GM12878 (cell line): ENCODE measurements at regions not wholly inside any gene's neighbourhood (a gene's known extent, or its start where the extent isn't known, plus 50 kb on each side); places are given as distances from the start of the nearest gene placed in this dataset.

Experiments used
- ATAC-seq: fragments of 200-7000 bp; cut with Tn5 transposase; 3 replicates; pipeline ENCODE4 v1.9.1; 2020; ENCODE audit warnings: mild to moderate bottlenecking, moderate library complexity
- BruUV-seq: library from RNA; stranded (reverse); fragments of 400-500 nt; replicated peaks from 2 replicates; lab custom pipeline; 2021; lab: Mats Ljungman, UMichigan
- CTCF ChIA-PET: fragments of 300-600 bp; sonication (Branson Sonifier 250); formaldehyde crosslinking; extraction: SDS; loops from one replicate; lab custom pipeline; 2021; ENCODE audit warnings: inconsistent platforms; lab: Yijun Ruan, JAX
- POLR2A ChIA-PET: fragments of 350-600 bp; formaldehyde crosslinking; extraction: SDS; loops from one replicate; lab custom pipeline; 2021; ENCODE audit warnings: inconsistent platforms; lab: Charles Lee
- RAD21 ChIA-PET: fragments of 300-600 bp; sonication (Branson Sonifier 250); formaldehyde crosslinking; loops from one replicate; lab custom pipeline; 2023; ENCODE audit warnings: antibody characterized with exemption; ENCODE audit not compliant: unreplicated experiment; lab: Charles Lee
- SMC1A ChIA-PET: fragments of 300-600 bp; sonication (Branson Sonifier 250); formaldehyde crosslinking; loops from one replicate; lab custom pipeline; 2023; ENCODE audit not compliant: unreplicated experiment, uncharacterized antibody; lab: Charles Lee
- DNase-seq: peaks from one replicate; pipeline ENCODE4 v3.0.0-alpha.2; 2011; ENCODE audit warnings: low read depth, low spot score
- FAIRE-seq: peaks from 3 replicates; lab custom pipeline; 2011; peaks lifted over from hg19 to GRCh38; lab: Jason Lieb, UNC
- H2AFZ ChIP-seq: 2 replicates; pipeline ENCODE4 v1.6.0; 2011; ENCODE audit warnings: low read depth, low read length, control low read depth; ENCODE audit not compliant: control insufficient read depth
- H3K27ac ChIP-seq: 2 replicates; pipeline ENCODE4 v1.5.1; 2011; ENCODE audit warnings: control low read depth; ENCODE audit not compliant: control insufficient read depth, insufficient read depth
- H3K27me3 ChIP-seq, 2 experiments: replicated peaks in 1 of 2; 2 replicates each; pipeline versions ENCODE4 v1.6.0 to v1.6.1; 2011; ENCODE audit warnings: low read length in 1 of 2; ENCODE audit not compliant: control insufficient read depth in 2 of 2, insufficient read depth in 2 of 2
- H3K36me3 ChIP-seq, 2 experiments: 2 replicates each; pipeline ENCODE4 v1.5.1; 2011; ENCODE audit warnings: low read length in 1 of 2; ENCODE audit not compliant: control insufficient read depth in 2 of 2, insufficient read depth in 2 of 2
- H3K4me1 ChIP-seq: 2 replicates; pipeline ENCODE4 v1.6.1; 2011; ENCODE audit warnings: mild to moderate bottlenecking, low read length, moderate library complexity, mixed read lengths; ENCODE audit not compliant: control insufficient read depth, insufficient read depth
- H3K4me2 ChIP-seq: 2 replicates; pipeline ENCODE4 v1.6.0; 2011; ENCODE audit warnings: control low read depth; ENCODE audit not compliant: control insufficient read depth, insufficient read depth
- H3K4me3 ChIP-seq: fragments of 200-600 bp; sonication (generic); 2 replicates; pipeline ENCODE4 v1.5.1; 2016
- H3K79me2 ChIP-seq: 2 replicates; pipeline ENCODE4 v1.6.0; 2011; ENCODE audit warnings: low read length; ENCODE audit not compliant: control insufficient read depth, insufficient read depth
- H3K9ac ChIP-seq: 2 replicates; pipeline ENCODE4 v1.8.0; 2011; ENCODE audit warnings: low read length, control low read depth, mixed read lengths; ENCODE audit not compliant: control insufficient read depth, insufficient read depth
- H3K9me3 ChIP-seq: replicated peaks from 3 replicates; pipeline ENCODE4 v1.5.1; 2011; ENCODE audit warnings: mild to moderate bottlenecking, low read length; ENCODE audit not compliant: control insufficient read depth, insufficient read depth
- H4K20me1 ChIP-seq: 2 replicates; pipeline ENCODE4 v1.6.0; 2011; ENCODE audit not compliant: control insufficient read depth, insufficient read depth
- DPF2 ChIP-seq: fragments of 450-650 bp; IDR thresholded peaks from 2 replicates; pipeline ENCODE4 v1.6.1; 2017; ENCODE audit warnings: mild to moderate bottlenecking
- EED ChIP-seq: sonication (generic); IDR thresholded peaks from 2 replicates; pipeline ENCODE4 v1.6.1; 2016; ENCODE audit warnings: antibody characterized with exemption, low read depth
- ETV6 ChIP-seq, 2 experiments: fragments of 450-650 bp in 1 of 2; IDR thresholded peaks in 1 of 2; conservative IDR thresholded peaks in 1 of 2; 2 replicates each; pipeline ENCODE4 v1.6.1; 2014; ENCODE audit warnings: antibody characterized with exemption in 1 of 2, borderline replicate concordance in 1 of 2, low read depth in 1 of 2, mild to moderate bottlenecking in 1 of 2, moderate library complexity in 1 of 2
- SIX5 ChIP-seq: IDR thresholded peaks from 2 replicates; pipeline ENCODE4 v1.6.1; 2011; ENCODE audit warnings: mild to moderate bottlenecking, low read depth, low read length, moderate library complexity; ENCODE audit not compliant: severe bottlenecking
- STAT3 ChIP-seq: IDR thresholded peaks from 2 replicates; pipeline ENCODE4 v1.6.1; 2011; ENCODE audit warnings: low read depth, low read length, improper control_type of control experiment
- YY1 ChIP-seq: IDR thresholded peaks from 2 replicates; pipeline ENCODE4 v1.6.1; 2011; ENCODE audit warnings: low read depth, mild to moderate bottlenecking, low read length
- ZZZ3 ChIP-seq: IDR thresholded peaks from 2 replicates; pipeline ENCODE4 v1.6.1; 2011; ENCODE audit warnings: low read depth; ENCODE audit not compliant: control insufficient read depth, insufficient read length
- WGBS: methylation state at CpG from one replicate; pipeline ENCODE4 v1.1.6; 2016; ENCODE audit warnings: low lambda C conversion rate; ENCODE audit not compliant: insufficient replicate concordance, insufficient coverage; ENCODE audit errors: missing lambda C conversion rate; 5-methylcytosine and 5-hydroxymethylcytosine counted together
- in situ Hi-C: fragments of 300-500 bp; cut with MboI; formaldehyde crosslinking; loops from 9 replicates; pipeline ENCODE4 v1.14.3; 2018; ENCODE audit warnings: mixed read lengths
- intact Hi-C: fragments of 100-400 bp; cut with micrococcal nuclease; formaldehyde crosslinking; loops from one replicate; pipeline ENCODE4 v1.14.2; 2022; ENCODE audit not compliant: unreplicated experiment

- Histone ChIP-seq H3K4me1 (no peaks in the 10 kb centered on the region), H3K27ac (no peak overlapping the region), H3K79me2 (no peaks in the 10 kb centered on the region), H3K4me3 (no peak overlapping the region), H3K9me3 (no peaks in the 10 kb centered on the region), H2AFZ (no peak overlapping the region), H3K27me3 (peaks cover 0 to 2% of the 10 kb centered on the region in 2 experiments; a peak in 1 of 4 replicates), H3K9ac (no peak overlapping the region), H4K20me1 (no peaks in the 10 kb centered on the region), H3K4me2 (no peak overlapping the region), H3K36me3 (no peaks in the 10 kb centered on the region)
- no TSS peak for BruUV-seq
- 40% methylated on average over 6 of the region's 6 CpGs for WGBS
- DNase-seq (no peak), FAIRE-seq (no peak), ATAC-seq (no peak)
- SMC1A ChIA-PET, result interaction anchor here (1.5 kb wide), 1 partner anchor 55 kb away, joined by 3 read pairs; no protein-coding TSS in a partner anchor
- intact Hi-C loops (no loop called here), in situ Hi-C loops (no loop called here)
- TF ChIP-seq SIX5, result no peak
- no peak for TF ChIP-seq ZZZ3
- TF ChIP-seq DPF2, result no peak
- no peak for TF ChIP-seq YY1
- no peak for TF ChIP-seq STAT3
- TF ChIP-seq ETV6 (conservative IDR thresholded peaks at IDR 0.05 in 1 of 2, IDR thresholded peaks at IDR 0.05 in 1 of 2; ENCODE audit: borderline replicate concordance in 1 of 2, low read depth in 1 of 2), result no peak
- TF ChIP-seq, all 136 proteins: peak for 0
- ChIA-PET RAD21 (no interaction called here), POLR2A (no interaction called here), CTCF (no interaction called here)
These were observed 51.0 kb downstream of the POU3F3 start for GRCh38 chr2:104904889-104905288.

GRCh38 chr2:104909317-104909716 lies 55.4 kb downstream of the POU3F3 start:
- FAIRE-seq, result no peak
- no peak for ATAC-seq
- Histone ChIP-seq H3K27me3 (peaks cover 0 to 4% of the 10 kb centered on the region in 2 experiments; a peak in 3 of 4 replicates), H3K4me3 (no peak overlapping the region), H3K9me3 (no peaks in the 10 kb centered on the region), H3K4me2 (no peak overlapping the region), H4K20me1 (no peaks in the 10 kb centered on the region), H3K79me2 (no peaks in the 10 kb centered on the region), H3K9ac (no peak overlapping the region), H3K36me3 (no peaks in the 10 kb centered on the region), H2AFZ (no peak overlapping the region), H3K27ac (no peak overlapping the region), H3K4me1 (no peaks in the 10 kb centered on the region)
- in situ Hi-C loops, result no loop called here
- POLR2A ChIA-PET, result no interaction called here
- TF ChIP-seq EED, result no peak
- intact Hi-C loops, result no loop called here
- no TSS peak for BruUV-seq
- DNase-seq, result no peak
- SMC1A ChIA-PET, result no interaction called here
- 60% methylated on average over 5 of the region's 5 CpGs for WGBS
- CTCF ChIA-PET, result no interaction called here
- RAD21 ChIA-PET, result no interaction called here
